GM19351 (cell line): ENCODE measurements at regions not wholly inside any gene's neighbourhood (a gene's known extent, or its start where the extent isn't known, plus 50 kb on each side); places are given as distances from the start of the nearest gene placed in this dataset.
"Not testable (repeated sequence)": the region's sequence is repeated elsewhere in the genome, so short reads cannot be mapped to it uniquely, and the experiment has no call there.

Source experiments
- ATAC-seq: cut with Tn5 transposase; IDR thresholded peaks from one replicate; pipeline ENCODE4 v1.9.1; 2021; ENCODE audit warnings: mild to moderate bottlenecking, moderate library complexity; ENCODE audit not compliant: unreplicated experiment

DNA sequence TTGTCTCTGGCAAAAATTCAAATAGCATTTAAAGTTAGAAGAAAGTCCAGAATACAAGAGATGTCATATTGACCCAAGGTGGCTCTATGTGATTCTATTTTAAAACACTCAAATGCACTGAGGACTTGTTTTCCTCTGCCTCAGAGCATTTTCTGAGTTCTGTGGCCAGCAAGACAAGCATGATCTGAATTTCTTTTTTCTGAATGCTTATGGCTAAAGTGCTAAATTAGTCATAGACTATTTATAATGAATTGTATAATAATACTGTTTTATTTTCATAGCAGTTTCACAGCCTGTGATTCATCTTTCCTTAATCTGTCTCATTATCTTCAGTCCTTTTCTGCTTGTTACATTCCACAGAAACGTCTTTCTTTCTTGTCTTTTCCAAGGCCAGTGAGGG lies 63.9 kb upstream of the SEC22B start:
- ATAC-seq = not testable (repeated sequence)

DNA sequence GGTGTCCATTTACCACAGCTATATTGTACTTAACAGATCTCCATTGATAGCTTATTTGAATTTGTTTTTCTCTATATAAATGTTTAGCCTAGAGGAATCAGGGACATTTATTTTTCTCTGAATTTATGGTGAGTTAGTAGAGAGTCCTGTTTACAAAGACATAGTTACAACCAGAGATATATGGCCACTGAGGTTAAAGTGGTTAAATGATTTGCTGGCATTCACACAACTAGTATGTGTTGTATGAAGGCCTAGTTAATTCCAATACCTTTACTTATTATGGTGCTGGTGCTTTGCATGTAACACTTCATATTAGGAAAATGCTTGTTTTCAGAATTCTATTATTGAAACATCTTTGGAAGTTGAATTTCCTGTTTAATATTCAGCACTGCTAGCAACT lies 63.0 kb upstream of the SEC22B start:
- ATAC-seq = not testable (repeated sequence)

DNA sequence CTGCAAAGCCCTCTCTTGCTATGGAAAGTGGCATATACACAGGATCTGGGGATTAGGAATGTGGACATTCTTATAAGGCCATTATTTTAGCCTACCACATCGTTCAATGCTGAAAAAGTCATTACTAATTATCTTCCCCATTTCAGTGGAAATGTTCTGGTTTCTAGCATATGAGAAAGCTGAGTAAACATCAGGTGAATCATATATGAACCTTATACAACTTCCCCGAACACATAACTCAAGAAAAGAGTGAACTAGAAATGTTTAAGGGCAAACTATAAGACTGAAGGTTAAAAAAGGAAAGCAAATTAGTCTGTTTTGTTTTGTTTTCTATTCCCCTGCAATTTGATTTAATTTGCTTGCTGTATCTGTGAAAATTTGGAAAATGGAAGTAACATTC lies 62.5 kb upstream of the SEC22B start:
- not testable (repeated sequence) for ATAC-seq

DNA sequence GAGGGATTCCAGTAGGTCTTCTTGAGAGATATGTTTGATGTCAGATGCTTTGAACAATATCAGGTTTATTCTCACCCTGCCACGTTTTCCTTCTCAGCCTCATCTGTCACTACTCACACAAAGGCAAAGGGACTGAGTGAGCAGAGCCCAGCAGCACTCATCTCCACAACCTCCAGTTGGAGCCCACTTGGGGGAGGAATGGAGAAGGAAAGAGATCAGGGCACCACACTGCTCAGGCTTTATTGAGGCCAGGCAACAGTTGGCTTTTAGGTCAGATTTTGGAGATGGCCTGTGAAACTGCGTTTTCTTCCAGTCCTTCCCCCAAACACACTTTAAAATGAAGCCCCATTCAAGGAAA lies 57.3 kb upstream of the SEC22B start:
- ATAC-seq = not testable (repeated sequence)

DNA sequence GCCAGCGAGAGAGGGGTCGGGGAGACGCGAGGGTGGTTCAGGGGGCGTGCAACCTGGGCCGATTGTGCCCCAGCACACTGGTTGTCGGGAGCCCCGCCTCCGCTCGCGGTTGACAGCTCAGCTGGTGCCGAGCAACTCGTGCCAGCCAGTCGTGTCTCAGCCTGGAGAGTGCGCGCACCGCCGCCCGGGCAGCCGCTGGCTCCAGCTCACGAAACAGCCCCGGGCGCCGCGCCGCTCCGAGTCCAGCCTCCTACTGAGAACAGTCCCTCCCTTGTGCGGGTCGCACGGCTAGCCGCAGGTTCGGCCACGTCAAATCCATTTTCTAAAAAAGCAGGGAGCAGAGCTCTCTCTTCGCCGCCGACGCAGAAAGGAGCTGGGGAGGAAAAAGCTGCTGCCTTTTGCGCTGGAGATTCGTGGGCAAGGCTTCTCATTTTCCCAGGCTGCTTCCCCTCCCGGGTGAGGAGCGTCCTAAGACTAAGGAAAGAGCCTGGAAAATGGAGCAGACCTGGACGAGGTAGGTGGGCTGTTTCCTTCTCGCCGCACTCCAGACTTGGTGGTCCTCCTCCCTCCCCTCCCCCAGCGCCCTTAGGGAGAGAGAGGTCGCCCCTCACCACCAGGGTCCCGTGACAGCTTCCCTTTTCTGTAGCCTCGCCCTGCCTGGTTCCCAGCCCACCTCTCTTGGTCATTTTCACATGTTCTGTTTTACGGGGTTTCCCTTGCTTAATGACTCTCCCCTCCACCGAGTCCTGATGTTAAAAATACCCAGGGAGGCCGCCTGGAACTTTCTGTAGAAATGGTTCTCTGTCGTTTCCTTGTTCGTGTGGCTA lies 56.7 kb upstream of the SEC22B start:
- peak; percentile 76 for ATAC-seq

DNA sequence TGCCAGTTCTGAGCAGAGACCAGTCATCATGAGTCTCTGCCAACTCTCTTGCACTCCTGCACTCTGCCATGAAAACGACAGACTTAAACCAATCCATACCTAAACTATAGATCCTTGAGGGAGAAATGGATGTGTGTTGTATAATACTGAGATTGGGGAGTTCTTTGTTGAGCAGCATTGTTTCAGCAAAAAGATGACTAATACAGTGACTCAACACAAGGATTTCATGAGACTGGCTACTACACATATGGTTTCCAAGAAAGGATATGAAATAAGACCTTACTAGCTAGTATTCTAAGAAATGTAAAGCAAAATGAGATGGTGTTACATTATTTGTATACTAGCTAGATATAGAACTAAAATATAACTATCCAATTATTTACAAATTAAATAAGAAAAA lies 53.5 kb upstream of the SEC22B start:
- not testable (repeated sequence) for ATAC-seq
